Activated CD4-positive, alpha-beta T cell treated with anti-CD3 and anti-CD28 coated beads, Interleukin-10, Interleukin-2, amounts not matched to agents 100 ng/mL and 50 ng/mL, durations not matched to agents 16 hours and 8 hours (primary cell): ENCODE measurements at regions not wholly inside any gene's neighbourhood (a gene's known extent, or its start where the extent isn't known, plus 50 kb on each side); places are given as distances from the start of the nearest gene placed in this dataset.

Experiments
- DNase-seq: peaks from one replicate; pipeline ENCODE4 v3.0.0-alpha.2; 2020

GRCh38 chr18:78676622-78677482, 302.8 kb upstream of the SALL3 start:
- DNase-seq, result no peak

DNA sequence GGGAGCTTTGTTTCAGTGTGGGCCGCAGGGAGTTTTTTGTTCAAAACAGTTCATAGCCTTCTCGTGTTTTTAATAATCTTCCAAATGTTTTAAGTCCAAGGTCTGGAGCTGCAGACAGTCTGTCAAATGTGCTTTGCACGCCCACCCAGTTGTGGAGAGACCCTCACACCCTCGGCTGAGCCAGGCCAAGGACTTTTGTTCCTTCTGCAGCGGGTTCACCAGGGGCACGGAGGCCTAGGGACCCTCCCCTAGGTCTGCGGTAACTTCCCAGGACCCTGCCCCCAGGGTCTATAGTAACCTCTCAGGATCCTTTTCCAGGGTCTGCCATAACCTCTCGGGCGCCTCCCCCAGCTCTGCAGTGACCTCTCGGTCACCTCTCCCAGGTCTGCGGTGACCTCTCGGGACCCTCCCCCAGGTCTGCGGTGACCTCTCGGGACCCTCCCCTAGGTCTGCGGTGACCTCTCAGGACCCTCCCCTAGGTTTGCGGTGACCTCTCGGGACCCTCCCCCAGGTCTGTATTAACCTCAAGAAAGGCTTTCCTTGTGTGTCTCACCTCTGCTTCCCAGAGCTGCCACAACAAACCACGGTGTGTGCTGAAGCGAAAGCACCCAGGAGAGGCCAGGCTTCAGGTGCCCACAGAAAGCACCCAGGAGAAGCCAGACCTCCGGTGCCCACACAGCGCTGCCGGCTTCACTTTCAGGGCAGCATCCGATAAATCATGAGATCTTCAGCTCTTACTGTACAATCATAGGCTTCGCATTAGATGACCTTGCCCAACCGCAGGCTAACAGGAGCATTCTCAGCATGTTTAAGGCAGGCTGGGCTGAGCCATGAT, 301.9 kb upstream of the SALL3 start:
- no peak for DNase-seq

- no peak for DNase-seq
These were observed 301.3 kb upstream of the SALL3 start for GRCh38 chr18:78678318-78678695.

DNA sequence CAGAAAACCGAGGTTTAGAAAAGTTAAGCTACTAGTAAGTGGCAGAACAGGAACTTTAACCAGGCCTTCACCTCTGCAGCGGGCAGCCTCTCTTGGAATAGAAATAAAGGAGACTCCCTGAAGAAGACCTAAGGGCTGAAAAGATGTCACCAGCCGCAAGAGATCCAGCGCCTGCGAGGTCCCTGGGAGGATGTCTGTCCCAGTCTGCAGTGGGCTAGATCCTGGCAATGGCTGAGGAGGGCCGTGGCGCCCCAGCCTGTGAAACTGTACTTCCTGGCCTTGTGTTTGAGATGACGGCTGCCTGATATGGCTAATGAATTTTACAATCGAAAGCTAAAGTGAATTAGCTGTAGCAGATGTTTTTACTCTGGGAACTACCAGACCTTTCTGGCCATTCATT, 300.6 kb upstream of the SALL3 start:
- no peak for DNase-seq

- DNase-seq, result no peak
These were observed 299.9 kb upstream of the SALL3 start for GRCh38 chr18:78679613-78680260.

DNA sequence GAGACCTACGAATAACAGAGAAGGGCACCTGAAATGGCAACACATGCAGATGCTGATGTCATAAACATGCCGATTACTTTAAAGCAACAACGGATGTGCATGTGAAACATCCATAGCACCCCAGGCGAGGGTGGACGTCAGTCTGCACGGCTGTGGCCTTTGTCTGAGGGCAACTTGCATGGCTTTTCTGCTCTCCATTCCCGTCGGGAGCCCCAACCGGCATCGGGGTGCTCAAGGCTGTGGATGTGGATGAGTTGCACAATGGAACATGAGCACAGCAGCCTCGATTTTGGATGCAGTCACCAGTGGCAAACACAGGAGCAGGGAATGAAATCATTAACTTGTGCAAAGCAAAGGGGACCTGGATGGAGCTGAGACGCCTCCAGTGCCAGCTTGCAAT, 298.2 kb upstream of the SALL3 start:
- DNase-seq, result no peak

DNA sequence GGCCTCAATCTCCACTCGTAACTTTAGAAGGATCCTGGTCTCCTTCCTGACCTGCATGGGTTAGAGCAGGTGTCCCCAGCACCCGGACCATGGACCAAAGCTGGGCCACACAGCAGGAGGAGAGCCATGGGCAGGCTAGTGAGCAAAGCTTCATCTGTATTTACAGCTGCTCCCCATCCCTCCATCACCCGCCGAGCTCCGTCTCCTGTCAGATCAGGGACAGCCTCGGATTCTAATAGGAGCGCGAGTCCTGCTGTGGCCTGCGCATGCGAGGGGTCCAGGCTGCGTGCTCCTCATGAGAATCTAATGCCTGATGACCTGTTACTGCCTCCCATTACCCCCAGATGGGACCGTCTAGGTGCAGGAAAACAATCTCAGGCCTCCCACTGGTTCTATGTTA, 297.7 kb upstream of the SALL3 start:
- no peak for DNase-seq

GRCh38 chr18:78682716-78683115, 296.9 kb upstream of the SALL3 start:
- DNase-seq, result no peak

DNA sequence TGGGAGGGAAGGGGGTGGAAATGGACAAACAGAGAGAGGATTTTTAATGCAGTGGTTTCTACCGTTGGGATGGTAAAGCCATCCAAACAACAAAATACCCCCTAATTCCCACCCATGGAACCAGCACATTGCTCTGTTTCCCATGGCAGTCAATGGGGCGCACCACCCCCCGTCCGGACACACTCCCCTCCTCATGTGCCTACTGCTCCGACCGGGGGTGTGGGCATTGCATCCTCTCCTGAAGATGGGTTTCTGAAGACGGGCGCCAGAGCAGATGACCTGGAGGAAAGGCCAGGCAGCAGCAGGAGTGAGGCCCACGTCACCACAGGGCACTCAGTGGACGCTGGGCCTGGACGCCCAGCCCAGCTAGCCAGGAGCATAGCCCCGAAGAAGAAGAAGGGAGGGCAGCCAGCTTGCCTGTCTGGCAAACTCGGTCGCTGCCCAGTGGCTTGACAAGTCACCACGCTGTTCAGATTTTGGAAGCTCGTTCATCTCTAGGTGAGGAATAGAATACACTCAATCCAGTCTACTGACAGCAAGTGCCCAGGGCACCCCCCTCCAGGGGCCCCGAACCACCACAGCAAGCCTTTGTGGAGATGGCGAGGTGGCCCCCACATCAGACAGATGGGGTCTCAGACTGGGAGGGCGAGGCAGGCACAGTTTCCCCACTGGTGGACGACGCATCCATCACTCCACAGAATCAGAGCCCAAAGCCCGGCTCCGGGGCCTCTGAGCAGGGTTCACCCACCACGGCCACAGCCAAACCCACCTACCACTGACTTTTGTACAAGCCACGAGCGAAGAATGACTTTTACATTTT, 296.2 kb upstream of the SALL3 start:
- DNase-seq, result no peak

DNA sequence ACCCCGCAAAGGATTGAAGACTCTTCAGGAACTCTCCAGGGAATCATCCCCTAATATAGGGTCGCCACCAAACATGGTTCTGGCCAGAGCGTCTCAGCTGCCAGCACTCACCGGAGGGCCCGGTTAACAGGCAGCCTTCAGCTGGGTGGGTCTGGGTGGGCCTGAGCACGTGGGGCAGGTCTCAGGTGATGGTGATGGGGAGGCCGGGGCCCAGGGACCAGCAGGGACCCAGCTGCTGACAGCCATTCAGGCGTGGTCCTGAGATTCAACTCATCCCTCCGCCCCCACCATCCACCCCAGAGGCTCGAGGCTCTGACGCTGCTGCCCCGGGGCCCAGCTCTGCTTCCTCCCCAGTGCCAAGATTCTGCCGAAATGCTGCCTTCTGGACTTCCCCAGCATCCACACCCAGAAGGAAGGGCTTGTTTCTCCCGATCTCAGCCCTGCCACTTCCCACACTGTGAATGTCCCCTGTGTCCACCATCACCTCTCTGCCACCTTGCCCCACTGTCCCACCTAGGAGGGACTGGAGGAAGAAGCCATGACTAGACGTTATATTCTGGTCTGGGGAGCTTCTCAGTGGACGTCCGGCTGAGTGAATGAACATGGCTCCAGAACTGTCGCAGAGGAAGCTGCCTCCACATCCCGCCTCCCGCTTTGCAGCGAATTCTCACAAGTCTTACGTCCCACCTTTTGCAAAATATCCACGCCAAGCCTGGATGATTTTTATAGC, 294.2 kb upstream of the SALL3 start:
- DNase-seq, result no peak

GRCh38 chr18:78685980-78686530, 293.6 kb upstream of the SALL3 start:
- DNase-seq, result no peak

GRCh38 chr18:78686976-78687685, 292.5 kb upstream of the SALL3 start:
- no peak for DNase-seq

DNA sequence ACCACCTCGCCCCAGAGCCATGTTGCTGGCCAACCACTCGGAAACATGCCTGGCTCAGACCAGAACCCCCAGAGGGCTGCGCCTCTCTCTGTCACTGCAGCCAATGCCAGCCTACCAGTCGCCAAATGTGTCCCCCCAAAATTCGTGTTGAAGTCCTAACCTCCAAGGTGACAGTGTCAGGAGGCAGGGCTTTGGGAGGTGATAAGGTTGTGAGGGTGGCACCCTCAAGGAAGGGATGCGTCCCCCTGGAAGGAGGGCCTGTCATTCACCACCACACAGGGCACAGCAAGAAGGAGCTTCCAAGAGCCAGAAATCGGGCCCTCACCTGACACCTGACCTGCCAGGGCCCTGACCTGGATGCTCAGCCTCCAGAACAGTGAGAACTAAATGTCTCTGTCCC, 291.9 kb upstream of the SALL3 start:
- no peak for DNase-seq

DNA sequence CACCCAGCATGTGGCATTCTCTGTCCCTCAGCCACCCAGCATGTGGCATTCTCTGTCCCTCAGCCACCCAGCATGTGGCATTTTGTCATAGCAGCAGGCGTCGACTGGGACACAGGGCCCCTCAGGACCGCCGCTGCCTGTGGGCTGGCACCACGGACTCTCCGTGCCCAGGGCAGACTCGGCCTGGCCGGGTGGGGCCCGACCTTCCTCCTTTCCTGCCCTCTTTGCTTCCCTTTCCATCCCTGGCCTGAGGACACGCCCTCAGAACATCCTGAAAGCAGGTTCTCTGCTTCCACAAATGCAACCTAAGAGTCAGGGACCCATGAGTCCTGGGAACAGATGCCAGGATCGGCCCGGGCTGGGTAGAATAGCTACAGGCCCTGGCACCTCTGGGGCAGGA, 291.4 kb upstream of the SALL3 start:
- no peak for DNase-seq

GRCh38 chr18:78688916-78689315, 290.7 kb upstream of the SALL3 start:
- no peak for DNase-seq

GRCh38 chr18:78689606-78690005, 290.0 kb upstream of the SALL3 start:
- no peak for DNase-seq

DNA sequence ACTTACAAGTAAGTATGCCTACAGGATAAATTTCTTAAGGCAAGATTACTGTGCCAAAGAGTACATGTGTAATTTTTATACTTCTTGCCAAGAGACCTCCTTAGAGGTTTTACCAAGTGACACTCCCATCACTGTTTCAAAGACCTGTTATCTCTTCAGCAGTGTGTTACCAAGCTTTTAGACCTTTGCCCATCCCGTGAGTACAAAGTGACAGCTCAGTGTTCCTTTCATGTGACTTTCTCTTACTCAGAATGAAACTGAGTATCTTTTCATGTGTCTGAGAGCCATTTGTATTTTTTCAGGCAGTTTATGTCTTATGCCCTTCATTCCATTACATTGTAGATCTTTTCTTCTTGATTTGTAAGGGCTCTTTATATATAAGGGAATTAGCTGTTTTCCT, 287.5 kb upstream of the SALL3 start:
- peak; percentile 35 for DNase-seq

DNA sequence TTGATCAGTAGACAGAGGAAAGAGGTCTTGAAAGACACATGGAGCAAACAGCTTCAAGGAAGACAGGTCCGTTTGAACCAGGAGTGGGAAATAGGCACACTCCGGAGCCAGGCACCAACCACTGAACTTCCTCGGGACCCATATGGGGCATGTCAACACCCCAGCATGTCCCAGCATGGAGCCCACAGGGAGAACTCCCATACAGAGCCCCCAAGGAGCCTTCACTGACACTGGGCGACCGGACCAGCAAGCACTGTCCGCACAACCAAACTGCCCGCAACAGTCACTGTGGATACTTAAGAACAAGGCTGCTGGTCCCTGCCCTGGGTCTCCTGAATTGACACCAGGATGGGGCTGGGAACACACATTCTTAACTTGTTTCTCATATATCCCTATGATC, 286.2 kb upstream of the SALL3 start:
- DNase-seq, result no peak

DNA sequence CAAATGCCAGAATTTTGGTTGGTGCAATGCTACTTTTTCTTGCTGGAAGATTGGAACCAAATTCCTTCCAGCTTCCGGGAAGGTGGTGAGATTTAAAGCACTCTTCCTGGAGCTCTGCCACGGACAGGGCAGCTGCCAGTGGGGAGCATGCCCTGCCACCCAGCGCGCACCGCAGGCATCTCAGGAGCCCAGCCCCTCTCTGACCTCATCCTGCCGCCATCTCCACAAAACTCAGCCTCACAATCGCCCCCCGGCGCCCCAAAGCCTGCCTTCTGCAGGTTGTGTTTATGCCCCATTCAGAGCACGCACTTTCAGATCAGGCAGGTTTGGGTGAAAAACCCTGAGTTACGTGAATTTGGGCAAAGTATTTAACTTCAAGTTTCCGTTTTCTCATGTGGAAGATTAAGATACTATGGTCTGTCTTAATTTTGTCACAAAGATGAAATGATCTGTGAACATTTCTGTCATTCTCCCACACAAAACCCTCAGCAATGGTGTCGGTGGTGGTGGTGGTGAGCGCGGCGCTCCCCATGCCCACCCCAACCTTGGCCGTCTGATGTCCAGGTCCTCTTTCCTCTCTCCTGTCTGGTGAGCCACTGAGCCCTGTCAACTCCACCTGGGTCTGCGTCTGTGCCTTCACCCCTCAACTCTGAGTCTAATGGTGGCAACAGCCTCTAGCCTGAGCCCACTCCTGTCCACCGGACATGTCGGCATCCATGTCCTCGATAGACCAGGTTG, 282.8 kb upstream of the SALL3 start:
- no peak for DNase-seq

GRCh38 chr18:78697446-78697845, 282.2 kb upstream of the SALL3 start:
- DNase-seq, result no peak
